ENCODE measurements at regions not wholly inside any gene's neighbourhood (a gene's known extent, or its start where the extent isn't known, plus 50 kb on each side); places are given as distances from the start of the nearest gene placed in this dataset.

- no peak for TF ChIP-seq NFIC (IDR thresholded peaks at IDR 0.05)
- no peak for TF ChIP-seq ZBTB7A (IDR thresholded peaks at IDR 0.05; ENCODE audit: low read depth)
- TF ChIP-seq YY1 (IDR thresholded peaks at IDR 0.05; ENCODE audit: low read depth) = no peak
Measured at GRCh38 chr4:142925161-142925560, 79.1 kb upstream of the INPP4B start.
